ENCODE measurements at regions not wholly inside any gene's neighbourhood (a gene's known extent, or its start where the extent isn't known, plus 50 kb on each side); places are given as distances from the start of the nearest gene placed in this dataset.

- H3K4me3 Mint-ChIP-seq = no peak overlapping the region
- H3K9me3 Mint-ChIP-seq = peaks cover 11% of the 10 kb centered on the region
- no peaks in the 10 kb centered on the region for H3K4me1 Mint-ChIP-seq
- H3K36me3 Mint-ChIP-seq = no peaks in the 10 kb centered on the region
- no peak overlapping the region for H3K27ac Mint-ChIP-seq
- no peak for DNase-seq (ENCODE audit: low spot score in 2 of 2)
- ATAC-seq = no peak
Measured at GRCh38 chr6:94099072-94099471, 679.7 kb upstream of the EPHA7 start.

GRCh38 chr6:94095961-94096360, 676.6 kb upstream of the EPHA7 start:
- DNase-seq (ENCODE audit: low spot score in 2 of 2) (no peak), ATAC-seq (no peak)
- Mint-ChIP-seq H3K27ac (no peak overlapping the region), H3K4me1 (no peaks in the 10 kb centered on the region), H3K4me3 (no peak overlapping the region), H3K36me3 (no peaks in the 10 kb centered on the region), H3K9me3 (peaks cover 14% of the 10 kb centered on the region)

GRCh38 chr6:94089941-94090340, 670.6 kb upstream of the EPHA7 start:
- H3K4me1 Mint-ChIP-seq = no peaks in the 10 kb centered on the region
- no peak overlapping the region for H3K4me3 Mint-ChIP-seq
- ATAC-seq (no peak), DNase-seq (ENCODE audit: low spot score in 2 of 2) (no peak)
- peaks cover 9% of the 10 kb centered on the region for H3K9me3 Mint-ChIP-seq
- H3K36me3 Mint-ChIP-seq = no peaks in the 10 kb centered on the region
- no peak overlapping the region for H3K27ac Mint-ChIP-seq

GRCh38 chr6:94088870-94089269, 669.5 kb upstream of the EPHA7 start:
- no peak overlapping the region for H3K27ac Mint-ChIP-seq
- ATAC-seq (no peak), DNase-seq (ENCODE audit: low spot score in 2 of 2) (no peak)
- H3K4me3 Mint-ChIP-seq = no peak overlapping the region
- peaks cover 3% of the 10 kb centered on the region for H3K9me3 Mint-ChIP-seq
- no peaks in the 10 kb centered on the region for H3K36me3 Mint-ChIP-seq
- no peaks in the 10 kb centered on the region for H3K4me1 Mint-ChIP-seq

- peaks cover 9% of the 10 kb centered on the region for H3K9me3 Mint-ChIP-seq
- H3K4me3 Mint-ChIP-seq = no peak overlapping the region
- H3K36me3 Mint-ChIP-seq = no peaks in the 10 kb centered on the region
- H3K4me1 Mint-ChIP-seq = no peaks in the 10 kb centered on the region
- no peak for DNase-seq (ENCODE audit: low spot score in 2 of 2)
- ATAC-seq = no peak
- no peak overlapping the region for H3K27ac Mint-ChIP-seq
Measured at GRCh38 chr6:94074764-94075163, 655.4 kb upstream of the EPHA7 start.

- no peak for DNase-seq (ENCODE audit: low spot score in 2 of 2)
- Mint-ChIP-seq H3K9me3 (peaks cover 9% of the 10 kb centered on the region), H3K4me1 (no peaks in the 10 kb centered on the region), H3K4me3 (no peak overlapping the region), H3K27ac (no peak overlapping the region), H3K36me3 (no peaks in the 10 kb centered on the region)
- no peak for ATAC-seq
Measured at GRCh38 chr6:94071835-94072234, 652.5 kb upstream of the EPHA7 start.

GRCh38 chr6:94065707-94066337, 646.5 kb upstream of the EPHA7 start:
- H3K4me1 Mint-ChIP-seq = no peaks in the 10 kb centered on the region
- no peak overlapping the region for H3K4me3 Mint-ChIP-seq
- no peaks in the 10 kb centered on the region for H3K36me3 Mint-ChIP-seq
- H3K27ac Mint-ChIP-seq = no peak overlapping the region
- H3K9me3 Mint-ChIP-seq = no peaks in the 10 kb centered on the region
- DNase-seq (ENCODE audit: low spot score in 2 of 2) (no peak), ATAC-seq (no peak)

- H3K9me3 Mint-ChIP-seq = peaks cover 13% of the 10 kb centered on the region
Measured at GRCh38 chr6:94052749-94053148, 633.4 kb upstream of the EPHA7 start.

GRCh38 chr6:94050515-94050914, 631.2 kb upstream of the EPHA7 start:
- Mint-ChIP-seq H3K36me3 (no peaks in the 10 kb centered on the region), H3K27ac (no peak overlapping the region), H3K4me3 (no peak overlapping the region), H3K9me3 (peaks cover 10% of the 10 kb centered on the region), H3K4me1 (no peaks in the 10 kb centered on the region)
- DNase-seq (ENCODE audit: low spot score in 2 of 2) (no peak), ATAC-seq (no peak)

More at GRCh38 chr6:94052749-94053148, 633.4 kb upstream of the EPHA7 start:
- no peak overlapping the region for H3K4me3 Mint-ChIP-seq
- no peak overlapping the region for H3K27ac Mint-ChIP-seq
- no peaks in the 10 kb centered on the region for H3K4me1 Mint-ChIP-seq
- H3K36me3 Mint-ChIP-seq = no peaks in the 10 kb centered on the region
- no peak for ATAC-seq
- no peak for DNase-seq (ENCODE audit: low spot score in 2 of 2)

GRCh38 chr6:94049001-94049400, 629.6 kb upstream of the EPHA7 start:
- H3K27ac Mint-ChIP-seq = no peak overlapping the region
- no peak overlapping the region for H3K4me3 Mint-ChIP-seq
- H3K4me1 Mint-ChIP-seq = no peaks in the 10 kb centered on the region
- H3K9me3 Mint-ChIP-seq = peaks cover 13% of the 10 kb centered on the region
- no peak for DNase-seq (ENCODE audit: low spot score in 2 of 2)
- ATAC-seq = no peak
- no peaks in the 10 kb centered on the region for H3K36me3 Mint-ChIP-seq

GRCh38 chr6:94045099-94045829, 625.9 kb upstream of the EPHA7 start:
- Mint-ChIP-seq H3K36me3 (no peaks in the 10 kb centered on the region), H3K4me1 (no peaks in the 10 kb centered on the region), H3K4me3 (no peak overlapping the region), H3K9me3 (peaks cover 10% of the 10 kb centered on the region), H3K27ac (no peak overlapping the region)
- ATAC-seq (no peak), DNase-seq (ENCODE audit: low spot score in 2 of 2) (no peak)

- Mint-ChIP-seq H3K9me3 (peaks cover 12% of the 10 kb centered on the region), H3K4me1 (no peaks in the 10 kb centered on the region), H3K36me3 (no peaks in the 10 kb centered on the region), H3K4me3 (no peak overlapping the region), H3K27ac (no peak overlapping the region)
- ATAC-seq (no peak), DNase-seq (ENCODE audit: low spot score in 2 of 2) (no peak)
Measured at GRCh38 chr6:94041945-94042709, 622.8 kb upstream of the EPHA7 start.

- Mint-ChIP-seq H3K9me3 (peaks cover 19% of the 10 kb centered on the region), H3K4me1 (no peaks in the 10 kb centered on the region), H3K36me3 (no peaks in the 10 kb centered on the region), H3K4me3 (no peak overlapping the region), H3K27ac (no peak overlapping the region)
- DNase-seq (ENCODE audit: low spot score in 2 of 2) (no peak), ATAC-seq (no peak)
Measured at GRCh38 chr6:94036024-94036423, 616.7 kb upstream of the EPHA7 start.

- Mint-ChIP-seq H3K36me3 (no peaks in the 10 kb centered on the region), H3K4me1 (no peaks in the 10 kb centered on the region), H3K9me3 (peaks cover 11% of the 10 kb centered on the region), H3K4me3 (no peak overlapping the region), H3K27ac (no peak overlapping the region)
- DNase-seq (ENCODE audit: low spot score in 2 of 2) (no peak), ATAC-seq (no peak)
Measured at GRCh38 chr6:94027374-94027773, 608.0 kb upstream of the EPHA7 start.

GRCh38 chr6:94026575-94026974, 607.2 kb upstream of the EPHA7 start:
- Mint-ChIP-seq H3K36me3 (no peaks in the 10 kb centered on the region), H3K4me3 (no peak overlapping the region), H3K27ac (no peak overlapping the region), H3K4me1 (no peaks in the 10 kb centered on the region), H3K9me3 (peaks cover 10% of the 10 kb centered on the region)
- no peak for DNase-seq (ENCODE audit: low spot score in 2 of 2)
- no peak for ATAC-seq

GRCh38 chr6:94005835-94006234, 586.5 kb upstream of the EPHA7 start:
- Mint-ChIP-seq H3K36me3 (no peaks in the 10 kb centered on the region), H3K4me1 (no peaks in the 10 kb centered on the region), H3K4me3 (no peak overlapping the region), H3K9me3 (peaks cover 11% of the 10 kb centered on the region), H3K27ac (no peak overlapping the region)
- ATAC-seq (no peak), DNase-seq (ENCODE audit: low spot score in 2 of 2) (no peak)

All from stimulated activated effector memory CD8-positive, alpha-beta T cell treated with anti-CD3 and anti-CD28 coated beads, Interleukin-12 subunit alpha, Interleukin-12 subunit beta, amount 100 ng/mL, for 72 hours (primary cell).